ENCODE measurements at regions not wholly inside any gene's neighbourhood (a gene's known extent, or its start where the extent isn't known, plus 50 kb on each side); places are given as distances from the start of the nearest gene placed in this dataset.
"Not testable (repeated sequence)": the region's sequence is repeated elsewhere in the genome, so short reads cannot be mapped to it uniquely, and the experiment has no call there.

DNA sequence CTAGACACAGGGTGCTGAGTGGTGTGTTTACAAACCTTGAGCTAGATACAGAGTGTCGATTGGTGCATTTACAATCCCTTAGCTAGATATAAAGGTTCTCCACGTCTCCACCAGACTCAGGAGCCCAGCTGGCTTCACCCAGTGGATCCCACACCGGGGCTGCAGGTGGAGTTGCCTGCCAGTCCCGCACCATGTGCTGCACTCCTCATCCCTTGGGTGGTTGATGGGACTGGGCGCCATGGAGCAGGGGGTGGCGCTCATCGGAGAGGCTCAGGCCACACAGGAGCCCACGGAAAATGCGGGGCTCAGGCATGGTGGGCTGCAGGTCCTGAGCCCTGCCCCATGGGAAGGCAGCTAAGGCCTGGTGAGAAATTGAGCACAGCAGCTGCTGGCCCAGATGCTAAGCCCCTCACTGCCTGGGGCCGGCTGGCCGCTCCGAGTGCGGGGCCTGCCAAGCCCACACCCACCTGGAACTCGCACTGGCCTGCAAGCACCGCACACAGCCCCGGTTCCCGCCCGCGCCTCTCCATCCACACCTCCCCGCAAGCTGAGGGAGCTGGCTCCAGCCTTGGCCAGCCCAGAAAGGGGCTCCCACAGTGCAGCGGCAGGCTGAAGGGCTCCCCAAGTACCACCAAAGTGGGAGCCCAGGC, 418.4 kb downstream of the KIF20B start:
- TF ChIP-seq, protein P1, sequence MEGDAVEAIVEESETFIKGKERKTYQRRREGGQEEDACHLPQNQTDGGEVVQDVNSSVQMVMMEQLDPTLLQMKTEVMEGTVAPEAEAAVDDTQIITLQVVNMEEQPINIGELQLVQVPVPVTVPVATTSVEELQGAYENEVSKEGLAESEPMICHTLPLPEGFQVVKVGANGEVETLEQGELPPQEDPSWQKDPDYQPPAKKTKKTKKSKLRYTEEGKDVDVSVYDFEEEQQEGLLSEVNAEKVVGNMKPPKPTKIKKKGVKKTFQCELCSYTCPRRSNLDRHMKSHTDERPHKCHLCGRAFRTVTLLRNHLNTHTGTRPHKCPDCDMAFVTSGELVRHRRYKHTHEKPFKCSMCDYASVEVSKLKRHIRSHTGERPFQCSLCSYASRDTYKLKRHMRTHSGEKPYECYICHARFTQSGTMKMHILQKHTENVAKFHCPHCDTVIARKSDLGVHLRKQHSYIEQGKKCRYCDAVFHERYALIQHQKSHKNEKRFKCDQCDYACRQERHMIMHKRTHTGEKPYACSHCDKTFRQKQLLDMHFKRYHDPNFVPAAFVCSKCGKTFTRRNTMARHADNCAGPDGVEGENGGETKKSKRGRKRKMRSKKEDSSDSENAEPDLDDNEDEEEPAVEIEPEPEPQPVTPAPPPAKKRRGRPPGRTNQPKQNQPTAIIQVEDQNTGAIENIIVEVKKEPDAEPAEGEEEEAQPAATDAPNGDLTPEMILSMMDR (IDR thresholded peaks at IDR 0.05; ENCODE audit: insufficient read depth, low read length, poor library complexity, severe bottlenecking) = not testable (repeated sequence)
- not testable (repeated sequence) for TF ChIP-seq EZH2phosphoT487 (conservative IDR thresholded peaks at IDR 0.05; ENCODE audit: low read length)

Data from SU-DHL-6 (cell line).